Inflammatory macrophage treated with lipopolysaccharide for 1 hour (primary cell): ENCODE measurements at regions not wholly inside any gene's neighbourhood (a gene's known extent, or its start where the extent isn't known, plus 50 kb on each side); places are given as distances from the start of the nearest gene placed in this dataset.

Experiments
- DNase-seq, 2 donors: peaks; one replicate each; pipeline ENCODE4 v3.0.0-alpha.2; 2020 to 2022

DNA sequence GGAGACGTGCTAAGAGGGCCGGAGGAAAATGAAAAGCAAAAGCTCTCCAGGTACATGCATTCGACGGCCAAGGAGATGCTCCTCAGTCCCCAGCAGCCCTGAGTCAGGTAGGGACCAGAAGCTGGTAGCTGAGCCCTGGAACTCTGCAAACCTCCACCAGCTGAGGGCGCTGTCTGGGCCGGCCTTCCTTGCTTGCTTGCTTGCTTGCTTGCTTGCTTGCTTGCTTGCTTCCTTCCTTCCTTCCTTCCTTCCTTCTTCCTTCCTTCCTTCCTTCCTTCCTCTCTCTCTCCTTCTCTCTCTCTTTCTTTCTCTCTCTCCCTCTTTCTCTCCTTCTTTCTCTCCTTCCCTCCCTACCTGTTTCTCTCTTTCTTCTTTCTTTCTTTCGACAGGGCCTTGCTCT lies 94.6 kb upstream of the RASGRF1 start:
- peak in 1 of 2 donors; percentile 20 for DNase-seq

GRCh38 chr15:79184465-79184892 lies 93.9 kb upstream of the RASGRF1 start:
- peak; percentile 49 to 89 for DNase-seq

DNA sequence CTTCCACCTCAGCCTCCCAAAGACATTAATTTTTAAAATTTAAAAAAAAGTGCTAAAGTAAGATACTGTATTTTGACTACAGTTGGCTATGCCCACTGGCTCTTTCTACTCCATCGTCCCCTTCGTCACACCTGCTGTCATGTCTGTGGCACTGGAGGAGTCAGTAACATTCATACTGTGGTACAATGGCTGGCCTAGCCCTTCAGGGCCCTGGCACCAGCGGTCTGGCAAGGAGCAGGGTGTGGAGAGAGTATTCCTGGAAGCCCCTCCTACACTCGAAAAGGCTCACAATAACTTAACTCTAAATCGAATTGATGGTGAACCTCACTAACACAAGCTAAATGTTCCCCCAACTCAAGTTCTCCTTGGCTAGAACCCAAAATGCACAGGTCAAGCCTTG lies 89.7 kb upstream of the RASGRF1 start:
- no peak for DNase-seq

DNA sequence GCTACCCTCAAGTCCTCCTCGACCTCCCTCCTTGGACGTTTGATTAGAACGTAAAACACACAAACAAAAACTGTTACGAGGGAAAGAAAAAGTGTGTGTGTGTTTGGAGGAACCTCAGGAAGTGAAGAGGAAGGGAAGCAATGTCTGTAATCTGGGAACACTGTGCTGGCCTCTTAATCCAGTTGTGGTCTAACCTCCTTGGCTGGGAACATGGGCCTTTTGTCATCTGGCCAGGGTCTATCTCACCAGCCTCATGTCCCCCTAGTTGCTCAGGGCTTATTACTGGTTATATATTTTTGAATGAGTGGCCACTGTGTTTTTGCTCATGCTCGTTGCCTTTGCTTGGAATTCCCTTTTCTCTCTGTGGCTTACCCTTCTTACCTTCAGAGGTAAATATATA lies 89.0 kb upstream of the RASGRF1 start:
- no peak for DNase-seq

GRCh38 chr15:79179108-79179561 lies 88.6 kb upstream of the RASGRF1 start:
- DNase-seq: no peak

GRCh38 chr15:79178594-79178993 lies 88.0 kb upstream of the RASGRF1 start:
- no peak for DNase-seq

DNA sequence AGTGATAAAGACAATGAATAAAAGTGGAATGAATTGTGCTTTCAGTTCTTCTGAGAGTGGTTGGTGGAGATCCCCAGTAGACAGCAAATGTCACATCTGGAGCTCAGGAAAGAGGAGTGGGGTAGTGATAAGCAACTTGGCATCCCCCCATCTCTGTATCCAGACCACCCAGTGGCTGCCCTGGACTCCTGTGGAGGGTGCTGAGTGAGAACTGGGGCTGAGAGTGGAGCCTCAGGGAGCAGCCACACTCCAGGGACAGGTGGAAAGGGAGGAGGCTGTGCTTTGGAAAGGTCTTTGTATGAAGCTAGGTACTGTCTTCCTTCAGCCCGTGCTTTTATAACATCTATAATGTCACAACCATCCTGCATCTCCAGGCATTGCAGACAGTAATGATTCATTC lies 85.6 kb upstream of the RASGRF1 start:
- no peak for DNase-seq

- no peak for DNase-seq
Measured at GRCh38 chr15:79172801-79173460, 82.4 kb upstream of the RASGRF1 start.

DNA sequence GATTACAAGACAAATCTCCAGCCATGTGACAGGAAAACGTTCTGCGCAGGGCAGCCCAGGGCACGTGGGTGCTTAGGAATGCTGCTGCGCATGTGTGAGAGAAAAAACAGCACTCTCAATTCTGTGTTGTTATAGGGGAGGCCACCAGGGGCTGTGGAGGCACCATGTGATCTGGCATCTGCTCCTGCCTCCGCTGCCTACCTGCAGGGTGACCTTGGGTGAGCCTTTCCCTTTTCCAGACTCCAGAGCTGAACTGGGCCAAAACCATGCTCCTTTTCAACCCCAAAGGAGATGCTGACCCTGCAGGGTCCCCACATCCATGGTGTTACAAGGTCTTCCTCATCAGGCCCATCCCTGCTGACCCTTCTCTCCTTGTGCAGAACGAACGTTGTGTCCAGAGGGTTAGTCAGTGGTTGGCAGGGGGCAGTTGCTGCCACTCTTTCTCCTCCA lies 81.5 kb upstream of the RASGRF1 start:
- no peak for DNase-seq

- no peak for DNase-seq
Measured at GRCh38 chr15:79171320-79172031, 80.9 kb upstream of the RASGRF1 start.

DNA sequence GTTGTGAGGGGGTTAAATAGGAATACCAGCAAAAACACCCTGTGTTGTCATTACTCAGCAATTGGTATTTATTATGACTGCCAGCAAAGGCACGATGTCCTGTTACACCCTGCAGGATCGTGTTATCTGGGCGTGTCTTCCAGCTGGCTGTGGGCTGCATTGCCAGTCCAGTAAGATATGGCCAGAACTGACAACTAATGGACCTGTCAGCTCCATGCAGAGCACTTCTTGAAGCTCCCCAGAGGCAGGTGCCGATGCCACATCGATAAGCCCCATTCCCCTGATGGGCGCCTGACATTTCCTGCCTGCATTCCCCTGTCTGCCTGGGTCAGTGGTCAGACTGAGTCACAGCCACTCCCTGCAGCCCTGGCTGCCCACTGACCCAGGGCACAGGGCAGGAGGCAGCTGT lies 79.7 kb upstream of the RASGRF1 start:
- no peak for DNase-seq

GRCh38 chr15:79169526-79170133 lies 79.0 kb upstream of the RASGRF1 start:
- peak; percentile 34 to 67 for DNase-seq

DNA sequence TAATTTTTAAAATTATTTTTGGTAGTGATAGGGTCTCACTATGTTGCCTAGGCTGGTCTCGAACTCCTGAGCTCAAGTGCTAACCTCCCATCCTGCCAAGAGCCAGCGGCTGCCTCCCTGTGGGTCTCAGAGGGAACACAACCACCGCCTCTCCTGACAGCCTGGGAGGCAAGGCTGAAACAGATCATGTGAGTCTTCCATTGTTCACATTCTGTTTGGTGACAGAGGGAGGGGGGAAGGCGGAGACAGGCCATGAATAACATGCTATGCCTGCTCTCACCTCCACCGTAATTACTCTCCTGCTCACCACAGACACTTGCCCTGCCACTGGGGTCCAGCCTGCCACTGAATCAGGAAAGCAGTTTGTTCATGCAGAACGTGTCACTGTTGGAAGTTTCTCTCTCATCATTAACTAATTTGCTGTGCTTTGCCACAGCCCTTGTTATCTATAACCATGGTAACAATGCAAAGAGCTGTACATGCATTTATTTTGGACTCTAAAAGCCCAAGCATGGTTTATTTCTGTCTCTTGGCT lies 78.4 kb upstream of the RASGRF1 start:
- DNase-seq: no peak

- DNase-seq: no peak
Measured at GRCh38 chr15:79167776-79168175, 77.2 kb upstream of the RASGRF1 start.

- DNase-seq: no peak
Measured at GRCh38 chr15:79166311-79166955, 75.9 kb upstream of the RASGRF1 start.

GRCh38 chr15:79164465-79164864 lies 73.9 kb upstream of the RASGRF1 start:
- no peak for DNase-seq

DNA sequence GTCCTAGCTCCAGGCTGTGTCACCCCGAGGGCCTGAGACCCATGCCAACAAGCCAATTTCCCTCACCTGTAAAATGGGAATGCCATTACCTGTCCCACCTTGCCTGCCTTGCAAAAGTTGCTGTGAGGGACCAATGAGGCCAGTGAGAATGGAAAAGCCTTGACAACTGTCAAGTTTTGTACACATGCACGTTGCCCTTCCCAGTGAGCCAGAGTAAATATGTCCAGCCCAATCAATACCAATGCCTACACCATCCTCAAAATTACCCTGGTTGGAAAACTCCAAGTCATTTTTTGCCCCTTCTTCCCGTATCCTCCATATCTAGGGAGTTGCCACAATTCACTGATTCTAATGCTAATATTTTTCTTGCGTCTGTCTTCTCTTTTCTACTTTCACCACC lies 73.5 kb upstream of the RASGRF1 start:
- DNase-seq: no peak

- DNase-seq: no peak
Measured at GRCh38 chr15:79163395-79163794, 72.8 kb upstream of the RASGRF1 start.

DNA sequence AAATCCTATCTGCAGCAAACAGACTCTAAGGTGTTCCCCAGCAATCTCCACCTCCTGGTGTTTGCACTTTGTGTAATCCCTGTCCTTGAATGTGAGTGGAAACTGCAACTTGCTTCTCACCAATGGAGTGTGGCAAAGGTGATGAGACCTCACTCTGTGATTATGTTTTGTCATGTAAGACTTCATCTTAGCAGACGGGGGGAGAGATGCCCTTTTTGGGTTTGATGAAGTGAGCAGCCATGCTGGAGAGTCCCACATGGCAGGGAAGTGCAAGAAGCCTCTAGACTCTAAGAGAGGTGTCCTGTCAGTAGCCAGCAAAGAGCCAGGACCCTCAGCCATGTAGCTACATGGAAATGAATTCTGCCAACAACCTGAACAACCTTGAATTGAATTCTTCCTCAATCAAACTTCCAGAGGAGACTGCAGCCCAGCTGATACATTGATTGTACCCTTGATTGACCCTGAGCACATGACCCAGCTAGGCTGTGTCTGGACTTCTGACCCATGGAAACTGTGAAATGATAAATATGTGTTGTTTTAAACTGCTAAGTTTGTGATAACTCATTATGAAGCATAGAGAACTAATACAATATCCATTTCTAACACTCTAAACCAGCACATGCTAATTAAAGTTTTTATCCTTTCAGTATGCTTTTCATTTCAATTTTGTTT lies 71.4 kb upstream of the RASGRF1 start:
- DNase-seq: no peak

GRCh38 chr15:79160211-79160610 lies 69.6 kb upstream of the RASGRF1 start:
- DNase-seq: no peak

DNA sequence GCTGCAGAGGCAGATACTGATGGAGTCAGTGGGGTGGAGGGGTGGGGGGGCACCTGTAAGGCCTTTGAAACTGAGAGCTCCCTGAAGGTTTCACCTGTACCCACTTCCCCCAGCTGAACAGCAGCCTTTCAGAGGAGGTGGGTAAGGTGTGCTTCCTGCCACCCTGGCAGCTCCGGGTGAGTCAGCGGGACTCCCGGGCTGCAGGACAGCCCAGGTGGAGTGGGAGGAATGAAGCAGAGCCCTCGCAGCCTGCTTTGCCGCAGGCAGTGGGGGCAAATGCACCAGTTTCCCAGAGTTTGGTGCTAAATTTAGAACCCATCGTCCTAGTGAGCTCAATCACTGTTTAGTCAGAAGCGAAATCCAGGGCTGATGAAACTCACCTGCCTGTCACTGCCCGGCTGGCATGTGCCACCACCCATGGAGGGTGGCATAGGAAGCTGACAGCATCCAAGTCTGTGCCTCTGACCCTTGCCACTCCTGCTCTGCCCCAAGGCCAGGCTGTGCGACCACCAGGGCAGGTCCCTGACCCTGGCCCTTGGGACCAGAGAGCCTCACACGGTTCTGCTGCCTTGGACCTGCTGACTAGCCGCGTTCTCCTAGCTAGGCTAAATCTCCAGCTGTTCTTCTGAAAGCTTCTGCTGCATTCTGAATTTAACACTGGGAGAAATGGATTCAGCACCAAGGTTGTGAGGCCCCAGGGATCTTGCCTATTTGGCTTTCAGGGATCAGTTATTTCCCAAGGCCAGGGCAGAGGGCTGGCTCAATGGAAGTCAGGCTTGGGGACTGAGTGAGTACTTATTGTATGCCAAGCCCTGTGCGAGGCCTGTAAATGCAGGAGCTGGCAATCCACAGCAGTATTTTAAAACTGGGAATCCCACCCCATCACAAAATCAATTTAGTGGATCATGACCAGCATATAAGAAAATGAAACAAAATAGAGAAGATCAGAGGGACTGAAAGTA lies 67.3 kb upstream of the RASGRF1 start:
- DNase-seq: no peak
